Astrocyte of the spinal cord (primary cell): ENCODE measurements at regions not wholly inside any gene's neighbourhood (a gene's known extent, or its start where the extent isn't known, plus 50 kb on each side); places are given as distances from the start of the nearest gene placed in this dataset.

Experiments
- DNase-seq: peaks from one replicate; pipeline ENCODE4 v3.0.0; 2011; ENCODE audit warnings: low read depth, low spot score
- H3K4me3 ChIP-seq: 2 replicates; pipeline ENCODE4 v1.5.1; 2011; ENCODE audit warnings: low read depth, mild to moderate bottlenecking, low read length, moderate library complexity
- CTCF ChIP-seq: IDR thresholded peaks from 2 replicates; pipeline ENCODE4 v1.5.1; 2012; ENCODE audit warnings: low read depth, mild to moderate bottlenecking, low read length, inconsistent platforms
- in situ Hi-C: cut with HindIII; loops from 2 replicates; pipeline ENCODE4 v1.10.0; 2017; ENCODE audit warnings: low sequenced_read_pairs

- no peak overlapping the region for H3K4me3 ChIP-seq
- in situ Hi-C loops = no loop called here
- TF ChIP-seq CTCF = no peak
- DNase-seq = no peak
Measured at GRCh38 chr5:167595196-167595595, 696.2 kb upstream of the WWC1 start.

- in situ Hi-C loops = no loop called here
- DNase-seq = no peak
- H3K4me3 ChIP-seq = no peak overlapping the region
- TF ChIP-seq CTCF = no peak
Measured at GRCh38 chr5:167598166-167598565, 693.3 kb upstream of the WWC1 start.

GRCh38 chr5:167602067-167602466 is 689.4 kb upstream of the WWC1 start:
- in situ Hi-C loops = no loop called here
- no peak for TF ChIP-seq CTCF
- DNase-seq = no peak
- no peak overlapping the region for H3K4me3 ChIP-seq

- in situ Hi-C loops = no loop called here
- no peak overlapping the region for H3K4me3 ChIP-seq
Measured at GRCh38 chr5:167603135-167603534, 688.3 kb upstream of the WWC1 start.

GRCh38 chr5:167608390-167609272 is 682.8 kb upstream of the WWC1 start:
- TF ChIP-seq CTCF = no peak
- in situ Hi-C loops = no loop called here
- H3K4me3 ChIP-seq = no peak overlapping the region
- no peak for DNase-seq

More at GRCh38 chr5:167603135-167603534, 688.3 kb upstream of the WWC1 start:
- no peak for TF ChIP-seq CTCF
- no peak for DNase-seq

GRCh38 chr5:167614294-167615021 is 677.0 kb upstream of the WWC1 start:
- H3K4me3 ChIP-seq = no peak overlapping the region
- TF ChIP-seq CTCF = no peak
- in situ Hi-C loops = no loop called here
- no peak for DNase-seq
